ENCODE measurements at regions not wholly inside any gene's neighbourhood (a gene's known extent, or its start where the extent isn't known, plus 50 kb on each side); places are given as distances from the start of the nearest gene placed in this dataset.
"Not testable (repeated sequence)": the region's sequence is repeated elsewhere in the genome, so short reads cannot be mapped to it uniquely, and the experiment has no call there.

DNA sequence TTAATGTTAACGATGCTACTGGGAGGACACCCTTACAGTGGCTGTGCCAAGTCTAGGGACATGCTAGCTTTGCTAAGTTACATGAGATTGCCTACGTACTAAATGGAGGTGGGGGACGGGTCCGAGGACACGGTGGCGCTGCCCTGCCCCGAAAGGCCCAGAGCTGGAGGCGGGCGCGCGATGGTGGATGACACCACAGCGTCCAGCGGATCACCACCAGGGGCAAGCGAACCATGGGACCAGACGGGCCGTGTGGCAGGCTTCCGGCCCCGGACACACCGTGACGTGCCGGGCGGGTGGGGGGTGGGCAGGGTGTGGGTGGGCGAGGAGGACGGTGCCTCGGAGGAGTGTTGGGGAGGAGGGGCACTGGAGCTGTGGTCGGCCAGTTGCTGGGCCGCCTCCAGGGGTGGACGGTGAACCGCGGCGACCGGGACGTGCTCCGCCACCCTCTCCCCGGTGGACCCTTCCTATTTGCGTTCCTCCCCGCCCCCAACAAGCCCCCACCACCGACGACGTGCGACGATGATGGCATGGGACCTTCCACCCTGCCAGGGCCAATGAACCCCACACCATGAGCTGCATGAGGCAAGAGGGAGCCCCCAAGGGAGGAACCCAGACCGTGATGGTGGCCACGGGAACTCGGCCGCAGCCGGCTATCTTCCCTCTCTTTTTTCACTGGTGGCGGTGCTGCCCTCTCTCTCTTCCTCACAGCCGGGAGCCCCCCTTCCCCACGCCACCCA, 773.3 kb upstream of the DEFB115 start:
- no peak for DNase-seq

GRCh38 chr20:30484749-30485070, 772.8 kb upstream of the DEFB115 start:
- DNase-seq: no peak

- DNase-seq: no peak
Measured at GRCh38 chr20:30485331-30486102, 771.9 kb upstream of the DEFB115 start.

- DNase-seq: no peak
Measured at GRCh38 chr20:30486103-30486478, 771.4 kb upstream of the DEFB115 start.

GRCh38 chr20:30487461-30487860, 770.0 kb upstream of the DEFB115 start:
- DNase-seq: not testable (repeated sequence)

GRCh38 chr20:30487947-30488926, 769.2 kb upstream of the DEFB115 start:
- no peak for DNase-seq

DNA sequence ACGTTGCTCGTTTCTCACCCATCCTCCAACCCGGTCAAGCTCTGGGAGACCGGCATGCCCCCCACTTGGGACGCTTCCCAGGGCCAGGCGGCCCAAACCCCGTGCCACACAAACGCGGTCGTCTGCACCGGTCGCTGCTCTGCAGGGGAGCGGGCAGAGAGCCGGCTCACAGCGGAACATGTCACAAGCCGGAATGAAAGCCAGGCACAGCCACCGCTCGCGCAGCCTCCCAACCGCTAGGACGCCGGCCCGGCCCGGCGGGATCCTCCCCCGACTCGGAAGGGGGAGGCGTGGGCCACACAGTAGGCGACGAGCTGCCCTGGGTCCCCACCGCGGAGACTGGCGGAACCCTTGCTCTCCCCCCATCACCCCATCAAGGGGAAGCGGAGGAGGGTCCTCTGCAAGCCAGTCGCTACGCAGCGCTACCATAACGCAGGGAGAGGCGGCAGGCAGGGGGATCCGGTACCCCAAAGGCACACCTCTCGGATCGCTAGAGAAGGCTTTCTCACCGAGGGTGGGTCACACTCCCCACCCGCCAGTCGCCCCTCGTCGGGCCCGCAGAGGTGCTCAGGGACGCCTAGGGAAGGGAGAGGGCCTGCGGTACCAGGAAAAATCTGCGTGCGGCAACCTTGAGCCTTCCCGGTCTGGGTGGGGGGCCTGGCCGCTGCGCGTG, 768.4 kb upstream of the DEFB115 start:
- DNase-seq: no peak

- no peak for DNase-seq
Measured at GRCh38 chr20:30489614-30490003, 767.9 kb upstream of the DEFB115 start.

DNA sequence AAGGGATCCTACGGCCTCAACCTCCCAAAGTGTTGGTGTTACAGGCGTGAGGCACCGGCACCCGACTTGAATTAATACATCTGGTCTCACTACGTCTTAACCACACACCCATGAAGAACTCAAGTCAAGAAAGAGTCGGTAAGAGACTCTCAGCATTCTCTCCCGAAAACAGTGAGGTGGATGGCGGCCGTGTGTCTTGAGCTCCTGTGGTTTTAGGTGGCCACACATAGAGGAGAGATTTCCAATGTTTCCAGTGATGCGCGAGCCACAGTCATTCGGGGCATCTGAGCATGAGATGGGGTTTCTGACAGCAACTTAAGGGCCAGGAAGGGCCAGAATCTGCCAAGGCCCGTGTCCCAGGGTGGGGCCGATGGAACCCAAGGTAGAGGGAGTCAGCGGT, 766.4 kb upstream of the DEFB115 start:
- no peak for DNase-seq

DNA sequence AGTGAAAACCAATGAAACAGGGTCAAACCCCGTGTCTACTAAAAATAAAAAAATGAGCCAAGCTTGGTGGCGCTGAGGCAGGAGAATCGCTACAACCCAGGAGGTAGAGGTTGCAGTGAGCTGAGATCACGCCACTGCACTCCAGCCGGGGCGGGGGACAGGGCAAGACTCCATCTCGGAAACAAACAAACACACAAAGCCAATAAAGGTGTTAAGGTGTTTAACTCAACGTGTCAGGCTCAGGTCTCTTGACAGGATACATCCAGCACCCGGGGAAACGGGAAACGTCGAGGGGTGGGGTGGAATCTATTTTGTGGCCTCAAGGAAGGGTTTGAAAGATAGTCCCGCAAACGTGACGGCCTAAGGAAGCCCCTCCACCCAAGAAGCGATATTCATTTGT, 760.8 kb upstream of the DEFB115 start:
- DNase-seq: not testable (repeated sequence)

GRCh38 chr20:30497191-30497590, 760.3 kb upstream of the DEFB115 start:
- not testable (repeated sequence) for DNase-seq

GRCh38 chr20:30499123-30499522, 758.3 kb upstream of the DEFB115 start:
- DNase-seq: no peak

DNA sequence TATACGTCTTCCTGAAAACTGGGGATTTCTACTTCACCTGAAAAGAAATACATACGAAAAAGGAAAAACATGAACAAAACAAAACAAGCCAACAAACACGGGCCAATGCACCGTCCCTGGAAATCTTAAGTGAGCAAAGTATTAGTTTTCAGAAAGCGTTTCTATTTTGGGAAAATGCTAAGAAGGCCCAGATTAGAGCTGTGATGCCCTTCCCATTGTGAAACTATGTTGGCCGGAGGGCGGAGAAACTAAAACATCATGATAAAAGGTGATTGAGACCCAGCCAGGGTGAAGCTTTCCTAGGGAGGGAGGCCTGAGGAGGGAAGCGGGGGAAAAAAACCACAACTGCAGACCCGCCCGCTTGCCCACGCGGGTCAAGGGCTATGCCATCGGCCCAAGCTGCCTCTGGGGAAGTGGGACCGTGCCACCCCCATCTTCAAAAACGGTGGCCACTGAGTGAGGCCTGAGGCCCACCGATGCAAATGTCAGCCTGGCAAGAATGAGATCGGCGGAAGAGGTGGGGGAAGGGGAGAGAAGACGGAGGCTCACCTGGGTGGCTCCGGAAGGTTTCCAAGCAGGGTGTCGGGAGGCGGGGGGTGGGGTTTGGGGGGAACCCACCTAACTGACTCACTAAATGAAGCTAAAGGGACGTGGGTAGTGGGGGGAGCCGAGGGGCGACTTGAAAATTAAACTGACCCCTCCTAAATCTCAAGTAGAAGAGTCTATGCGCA, 757.6 kb upstream of the DEFB115 start:
- DNase-seq: not testable (repeated sequence)

- DNase-seq: not testable (repeated sequence)
Measured at GRCh38 chr20:30500447-30500820, 757.0 kb upstream of the DEFB115 start.

GRCh38 chr20:30500829-30501440, 756.5 kb upstream of the DEFB115 start:
- no peak for DNase-seq

- DNase-seq: no peak
Measured at GRCh38 chr20:30502670-30503069, 754.8 kb upstream of the DEFB115 start.

DNA sequence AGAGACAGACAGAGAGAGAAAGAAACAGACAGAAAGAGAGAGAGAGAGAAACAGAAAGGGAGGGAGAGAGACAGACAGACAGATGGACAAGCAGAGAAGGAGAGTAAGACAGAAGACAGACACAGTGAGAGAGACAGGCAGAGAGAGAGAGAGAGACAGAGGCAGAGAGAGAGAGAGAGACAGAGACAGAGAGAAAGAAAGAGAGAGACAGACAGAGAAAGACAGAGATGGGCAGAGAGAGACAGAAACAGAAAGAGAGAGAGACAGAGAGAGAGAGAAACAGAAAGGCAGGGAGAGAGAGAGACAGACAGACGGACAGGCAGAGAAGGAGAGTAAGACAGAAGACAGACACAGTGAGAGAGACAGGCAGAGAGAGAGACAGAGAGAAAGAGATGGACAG, 754.3 kb upstream of the DEFB115 start:
- not testable (repeated sequence) for DNase-seq

GRCh38 chr20:30503992-30504570, 753.4 kb upstream of the DEFB115 start:
- DNase-seq: no peak

GRCh38 chr20:30505566-30505965, 751.9 kb upstream of the DEFB115 start:
- DNase-seq: no peak

- DNase-seq: no peak
Measured at GRCh38 chr20:30506100-30506499, 751.4 kb upstream of the DEFB115 start.

DNA sequence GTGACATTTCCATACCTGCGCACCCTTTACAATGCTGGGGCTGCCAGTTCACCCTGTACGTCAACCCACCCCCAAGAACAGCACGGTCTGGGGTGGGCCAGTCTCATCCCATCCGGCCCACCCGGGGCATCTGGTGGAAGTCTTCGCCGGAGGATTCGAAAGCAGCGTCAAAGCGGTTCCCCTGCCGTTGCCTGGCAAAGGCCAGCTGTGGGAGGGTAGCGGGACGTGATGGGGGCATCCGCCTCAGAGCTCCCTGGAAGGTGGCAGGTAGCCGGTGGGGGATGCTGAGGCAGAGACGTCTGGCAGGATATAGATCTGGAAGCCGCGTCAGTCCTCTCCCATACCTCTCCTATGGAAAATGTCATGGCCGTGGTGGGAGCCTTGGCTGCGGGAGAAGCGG, 749.1 kb upstream of the DEFB115 start:
- DNase-seq: not testable (repeated sequence)
